HCT116 (cell line): ENCODE measurements at regions not wholly inside any gene's neighbourhood (a gene's known extent, or its start where the extent isn't known, plus 50 kb on each side); places are given as distances from the start of the nearest gene placed in this dataset.
"Not testable (repeated sequence)": the region's sequence is repeated elsewhere in the genome, so short reads cannot be mapped to it uniquely, and the experiment has no call there.

Experiments
- ATAC-seq: fragments of 200-7000 bp; cut with Tn5 transposase; 2 replicates; pipeline ENCODE4 v1.9.1; 2020; ENCODE audit warnings: mild to moderate bottlenecking, moderate library complexity
- BruUV-seq: library from RNA; stranded (reverse); fragments of 400-500 nt; replicated peaks from 2 replicates; lab custom pipeline; 2021; lab: Mats Ljungman, UMichigan
- CTCF ChIA-PET: fragments of 300-600 bp; sonication (Branson Sonifier 250); formaldehyde crosslinking; loops from one replicate; lab custom pipeline; 2021; ENCODE audit warnings: antibody characterized with exemption; lab: Charles Lee
- POLR2A ChIA-PET: fragments of 300-600, 350-600 bp; sonication (Branson Sonifier 250); formaldehyde crosslinking; loops from one replicate; lab custom pipeline; 2021; ENCODE audit warnings: antibody characterized with exemption; lab: Charles Lee
- RAD21 ChIA-PET, 2 experiments: fragments of 300-600 bp; sonication (Branson Sonifier 250); formaldehyde crosslinking; loops; one replicate each; lab custom pipeline; 2023; ENCODE audit warnings: low total read pairs in 2 of 2; ENCODE audit not compliant: uncharacterized antibody in 2 of 2, unreplicated experiment in 2 of 2, low non-redundant PET in 1 of 2; lab: Charles Lee
- DNase-seq: peaks from one replicate; pipeline ENCODE4 v3.0.0-alpha.2; 2010; ENCODE audit warnings: low read depth, low spot score
- H2AFZ ChIP-seq: fragments of 200-600 bp; shearing (Covaris generic), sonication (generic); 2 replicates; pipeline ENCODE4 v1.6.1; 2017; ENCODE audit warnings: low read depth, mixed run types, mixed read lengths, antibody characterized with exemption, low read length; ENCODE audit not compliant: poor library complexity, severe bottlenecking
- H3K27ac ChIP-seq: 2 replicates; pipeline ENCODE4 v1.5.1; 2012; ENCODE audit warnings: low read depth, low read length
- H3K27me3 ChIP-seq: fragments of 200-600 bp; sonication (generic); 2 replicates; pipeline ENCODE4 v1.6.1; 2016; ENCODE audit warnings: mixed run types, low read length, mixed read lengths; ENCODE audit not compliant: insufficient read depth
- H3K36me3 ChIP-seq, 2 experiments: fragments of 200-500 bp in 1 of 2; fragments of 200-600 bp in 1 of 2; sonication (Bioruptor generic) in 1 of 2; sonication (generic) in 1 of 2; 2 replicates each; pipeline versions ENCODE4 v1.5.1 to v1.6.1; 2014 to 2016; ENCODE audit warnings: low read length in 2 of 2, inconsistent platforms in 1 of 2, mixed read lengths in 1 of 2, mixed run types in 1 of 2; ENCODE audit not compliant: insufficient read depth in 2 of 2, control insufficient read depth in 1 of 2
- H3K4me1 ChIP-seq, 2 experiments: fragments of 200-600 bp in 1 of 2; sonication (generic) in 1 of 2; 2 replicates each; pipeline versions ENCODE4 v1.5.1 to v1.6.1; 2012 to 2017; ENCODE audit warnings: low read length in 2 of 2, inconsistent platforms in 1 of 2, mild to moderate bottlenecking in 1 of 2, mixed read lengths in 1 of 2, mixed run types in 1 of 2, moderate library complexity in 1 of 2; ENCODE audit not compliant: insufficient read depth in 2 of 2, control insufficient read depth in 1 of 2
- H3K4me2 ChIP-seq: fragments of 200-600 bp; sonication (generic); 2 replicates; pipeline ENCODE4 v1.6.1; 2017; ENCODE audit warnings: mixed run types, low read length, mixed read lengths
- H3K4me3 ChIP-seq, 2 experiments: fragments of 200-600 bp in 1 of 2; sonication (generic) in 1 of 2; replicated peaks in 1 of 2; 2 replicates each; pipeline ENCODE4 v1.5.1; 2011 to 2016; ENCODE audit warnings: low read length in 2 of 2, control low read depth in 1 of 2, low read depth in 1 of 2, mild to moderate bottlenecking in 1 of 2, mixed read lengths in 1 of 2, mixed run types in 1 of 2
- H3K79me2 ChIP-seq: fragments of 200-600 bp; sonication (generic); 2 replicates; pipeline ENCODE4 v1.6.1; 2017; ENCODE audit warnings: mild to moderate bottlenecking, mixed run types, low read length, moderate library complexity, mixed read lengths; ENCODE audit not compliant: insufficient read depth
- H3K9ac ChIP-seq: fragments of 200-600 bp; sonication (generic); 2 replicates; pipeline ENCODE4 v1.6.1; 2016; ENCODE audit warnings: low read length, mixed read lengths
- H3K9me2 ChIP-seq: fragments of 200-600 bp; sonication (generic), shearing (Covaris generic); 2 replicates; pipeline ENCODE4 v1.6.1; 2017; ENCODE audit warnings: mixed run types, mild to moderate bottlenecking, moderate library complexity; ENCODE audit not compliant: insufficient read depth
- H3K9me3 ChIP-seq, 2 experiments: fragments of 200-500 bp in 1 of 2; fragments of 200-600 bp in 1 of 2; sonication (Bioruptor generic) in 1 of 2; sonication (generic) in 1 of 2; 2 replicates each; pipeline ENCODE4 v1.6.1; 2014 to 2017; ENCODE audit warnings: low read length in 2 of 2, mixed read lengths in 2 of 2, inconsistent platforms in 1 of 2, low read depth in 1 of 2, mild to moderate bottlenecking in 1 of 2, mixed run types in 1 of 2, moderate library complexity in 1 of 2; ENCODE audit not compliant: control insufficient read depth in 1 of 2, insufficient read depth in 1 of 2
- H4K20me1 ChIP-seq: fragments of 200-600 bp; sonication (generic), shearing (Covaris generic); 2 replicates; pipeline ENCODE4 v1.6.1; 2017; ENCODE audit warnings: mixed run types, mild to moderate bottlenecking, moderate library complexity; ENCODE audit not compliant: insufficient read depth
- CBX3 ChIP-seq: IDR thresholded peaks from 2 replicates; pipeline ENCODE4 v1.6.1; 2012; ENCODE audit warnings: low read depth
- POLR2A ChIP-seq: IDR thresholded peaks from 2 replicates; pipeline ENCODE4 v1.7.0; 2011; ENCODE audit warnings: borderline replicate concordance; ENCODE audit not compliant: insufficient read depth, insufficient read length; ENCODE audit errors: extremely low read depth
- REST ChIP-seq: IDR thresholded peaks from 2 replicates; pipeline ENCODE4 v1.6.1; 2012; ENCODE audit warnings: low read depth
- SP1 ChIP-seq: IDR thresholded peaks from 2 replicates; pipeline ENCODE4 v1.6.1; 2012; ENCODE audit warnings: low read depth
- ZNF274 ChIP-seq: fragments of 200-500 bp; sonication (Bioruptor generic); IDR thresholded peaks from 2 replicates; pipeline ENCODE4 v1.6.1; 2014; ENCODE audit warnings: mild to moderate bottlenecking, low read depth, low read length, inconsistent platforms
- intact Hi-C: fragments of 100-400 bp; cut with micrococcal nuclease; formaldehyde crosslinking; loops from 2 replicates; pipeline ENCODE4 v1.10.0; 2022

- H3K4me1 ChIP-seq, H3K9ac ChIP-seq, RAD21 ChIA-PET, H3K79me2 ChIP-seq, intact Hi-C loops, POLR2A ChIA-PET, BruUV-seq, H3K4me3 ChIP-seq, ATAC-seq, H4K20me1 ChIP-seq, DNase-seq, H2AFZ ChIP-seq, H3K9me3 ChIP-seq, H3K27ac ChIP-seq, H3K4me2 ChIP-seq, CTCF ChIA-PET, H3K9me2 ChIP-seq, H3K36me3 ChIP-seq, H3K27me3 ChIP-seq: not testable (repeated sequence)
Measured at GRCh38 chr4:69389111-69389510, 106.6 kb downstream of the UGT2B4 start.

GRCh38 chr4:69408451-69408850 is 87.3 kb downstream of the UGT2B4 start:
- TF ChIP-seq REST (no peak), SP1 (no peak), POLR2A (no peak), ZNF274 (no peak), CBX3 (no peak)
- TF ChIP-seq, all 23 proteins: peak for 0
- ATAC-seq (no peak), DNase-seq (no peak)
- ChIA-PET POLR2A (no interaction called here), CTCF (no interaction called here), RAD21 (no interaction called here)
- no peaks in the 10 kb centered on the region for H3K79me2 ChIP-seq
- no peaks in the 10 kb centered on the region for H3K9me3 ChIP-seq
- H2AFZ ChIP-seq: no peak overlapping the region
- H3K4me2 ChIP-seq: no peak overlapping the region
- no peaks in the 10 kb centered on the region for H3K27me3 ChIP-seq
- no peaks in the 10 kb centered on the region for H3K4me1 ChIP-seq
- H4K20me1 ChIP-seq: no peaks in the 10 kb centered on the region
- H3K4me3 ChIP-seq: no peak overlapping the region
- no TSS peak for BruUV-seq
- no peak overlapping the region for H3K9ac ChIP-seq
- no peaks in the 10 kb centered on the region for H3K36me3 ChIP-seq
- intact Hi-C loops: no loop called here
- no peak overlapping the region for H3K27ac ChIP-seq
- H3K9me2 ChIP-seq: no peaks in the 10 kb centered on the region

GRCh38 chr4:69411981-69412380 is 83.7 kb downstream of the UGT2B4 start:
- H3K4me2 ChIP-seq, H3K27ac ChIP-seq, H3K9me3 ChIP-seq, POLR2A ChIA-PET, intact Hi-C loops, RAD21 ChIA-PET, H3K36me3 ChIP-seq, H4K20me1 ChIP-seq, DNase-seq, BruUV-seq, H3K79me2 ChIP-seq, ATAC-seq, H2AFZ ChIP-seq, CTCF ChIA-PET, H3K27me3 ChIP-seq, H3K9ac ChIP-seq, H3K9me2 ChIP-seq, H3K4me1 ChIP-seq, H3K4me3 ChIP-seq: not testable (repeated sequence)

- H3K79me2 ChIP-seq, H3K9ac ChIP-seq, BruUV-seq, H3K4me3 ChIP-seq, H3K9me3 ChIP-seq, H3K27ac ChIP-seq, DNase-seq, RAD21 ChIA-PET, H2AFZ ChIP-seq, CTCF ChIA-PET, H3K4me2 ChIP-seq, H3K36me3 ChIP-seq, H3K4me1 ChIP-seq, H3K27me3 ChIP-seq, H4K20me1 ChIP-seq, POLR2A ChIA-PET, intact Hi-C loops, ATAC-seq, H3K9me2 ChIP-seq: not testable (repeated sequence)
Measured at GRCh38 chr4:69424722-69425121, 71.0 kb downstream of the UGT2B4 start.
